ENCODE measurements at regions not wholly inside any gene's neighbourhood (a gene's known extent, or its start where the extent isn't known, plus 50 kb on each side); places are given as distances from the start of the nearest gene placed in this dataset.

- no peak overlapping the region for H3K27ac ChIP-seq (ENCODE audit: control insufficient read depth, insufficient read depth, low read length)
- FAIRE-seq, result no peak
- no peak for DNase-seq (ENCODE audit: low read depth, low spot score)
- no peak overlapping the region for H3K4me3 ChIP-seq (ENCODE audit: control insufficient read depth in 2 of 3, extremely low read depth in 1 of 3, insufficient read depth in 2 of 3, low read depth in 1 of 3, low read length in 3 of 3)
- no peaks in the 10 kb centered on the region for H4K20me1 ChIP-seq (ENCODE audit: control insufficient read depth, extremely low read depth, insufficient read depth, low read length)
- H3K9ac ChIP-seq (ENCODE audit: control insufficient read depth, extremely low read depth, insufficient read depth, low read length), result no peak overlapping the region
- no peak for TF ChIP-seq EZH2 (IDR thresholded peaks at IDR 0.05; ENCODE audit: low read length)
- TF ChIP-seq, protein P1, sequence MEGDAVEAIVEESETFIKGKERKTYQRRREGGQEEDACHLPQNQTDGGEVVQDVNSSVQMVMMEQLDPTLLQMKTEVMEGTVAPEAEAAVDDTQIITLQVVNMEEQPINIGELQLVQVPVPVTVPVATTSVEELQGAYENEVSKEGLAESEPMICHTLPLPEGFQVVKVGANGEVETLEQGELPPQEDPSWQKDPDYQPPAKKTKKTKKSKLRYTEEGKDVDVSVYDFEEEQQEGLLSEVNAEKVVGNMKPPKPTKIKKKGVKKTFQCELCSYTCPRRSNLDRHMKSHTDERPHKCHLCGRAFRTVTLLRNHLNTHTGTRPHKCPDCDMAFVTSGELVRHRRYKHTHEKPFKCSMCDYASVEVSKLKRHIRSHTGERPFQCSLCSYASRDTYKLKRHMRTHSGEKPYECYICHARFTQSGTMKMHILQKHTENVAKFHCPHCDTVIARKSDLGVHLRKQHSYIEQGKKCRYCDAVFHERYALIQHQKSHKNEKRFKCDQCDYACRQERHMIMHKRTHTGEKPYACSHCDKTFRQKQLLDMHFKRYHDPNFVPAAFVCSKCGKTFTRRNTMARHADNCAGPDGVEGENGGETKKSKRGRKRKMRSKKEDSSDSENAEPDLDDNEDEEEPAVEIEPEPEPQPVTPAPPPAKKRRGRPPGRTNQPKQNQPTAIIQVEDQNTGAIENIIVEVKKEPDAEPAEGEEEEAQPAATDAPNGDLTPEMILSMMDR (optimal IDR thresholded peaks at IDR 0.05 in 1 of 3, IDR thresholded peaks at IDR 0.05 in 1 of 3, conservative IDR thresholded peaks at IDR 0.05 in 1 of 3; ENCODE audit: extremely low read depth in 1 of 3, insufficient read depth in 2 of 3, low read length in 3 of 3), result no peak
- H3K4me1 ChIP-seq (ENCODE audit: control insufficient read depth, extremely low read depth, insufficient read depth, low read length), result no peaks in the 10 kb centered on the region
- no peaks in the 10 kb centered on the region for H3K36me3 ChIP-seq (ENCODE audit: control insufficient read depth in 2 of 2, extremely low read depth in 1 of 2, insufficient read depth in 2 of 2, low read length in 2 of 2)
- dilution Hi-C loops (cut with MboI; ENCODE audit: extremely low pct_ligation_motif_present, low sequenced_read_pairs), result no loop called here
- H3K9me1 ChIP-seq (ENCODE audit: control insufficient read depth, extremely low read depth, insufficient read depth, low read length), result no peaks in the 10 kb centered on the region
- H3K79me2 ChIP-seq (ENCODE audit: control insufficient read depth, insufficient read depth, low read length), result no peaks in the 10 kb centered on the region
- H3K9me3 ChIP-seq (ENCODE audit: control insufficient read depth, low read depth, low read length), result peaks cover 5% of the 10 kb centered on the region
- no peak overlapping the region for H3K4me2 ChIP-seq (ENCODE audit: control insufficient read depth, extremely low read depth, insufficient read depth, low read depth, low read length)
- H2AFZ ChIP-seq (ENCODE audit: control insufficient read depth, low read length), result no peak overlapping the region
- H3K27me3 ChIP-seq (ENCODE audit: control insufficient read depth, extremely low read depth, insufficient read depth, low read length), result no peaks in the 10 kb centered on the region
These were observed 774.0 kb upstream of the RBFOX1 start for GRCh38 chr16:6558661-6559060.

GRCh38 chr16:6558126-6558525 is 774.5 kb upstream of the RBFOX1 start:
- Histone ChIP-seq H3K79me2 (ENCODE audit: control insufficient read depth, insufficient read depth, low read length) (no peaks in the 10 kb centered on the region), H3K36me3 (ENCODE audit: control insufficient read depth in 2 of 2, extremely low read depth in 1 of 2, insufficient read depth in 2 of 2, low read length in 2 of 2) (no peaks in the 10 kb centered on the region), H3K9me3 (ENCODE audit: control insufficient read depth, low read depth, low read length) (peaks cover 5% of the 10 kb centered on the region), H3K27me3 (ENCODE audit: control insufficient read depth, extremely low read depth, insufficient read depth, low read length) (no peaks in the 10 kb centered on the region), H2AFZ (ENCODE audit: control insufficient read depth, low read length) (no peak overlapping the region), H3K4me2 (ENCODE audit: control insufficient read depth, extremely low read depth, insufficient read depth, low read depth, low read length) (no peak overlapping the region), H4K20me1 (ENCODE audit: control insufficient read depth, extremely low read depth, insufficient read depth, low read length) (no peaks in the 10 kb centered on the region), H3K4me1 (ENCODE audit: control insufficient read depth, extremely low read depth, insufficient read depth, low read length) (no peaks in the 10 kb centered on the region), H3K27ac (ENCODE audit: control insufficient read depth, insufficient read depth, low read length) (no peak overlapping the region), H3K4me3 (ENCODE audit: control insufficient read depth in 2 of 3, extremely low read depth in 1 of 3, insufficient read depth in 2 of 3, low read depth in 1 of 3, low read length in 3 of 3) (no peak overlapping the region), H3K9ac (ENCODE audit: control insufficient read depth, extremely low read depth, insufficient read depth, low read length) (no peak overlapping the region), H3K9me1 (ENCODE audit: control insufficient read depth, extremely low read depth, insufficient read depth, low read length) (no peaks in the 10 kb centered on the region)
- DNase-seq (ENCODE audit: low read depth, low spot score) (no peak), FAIRE-seq (no peak)
- TF ChIP-seq, protein P1 (optimal IDR thresholded peaks at IDR 0.05 in 1 of 3, IDR thresholded peaks at IDR 0.05 in 1 of 3, conservative IDR thresholded peaks at IDR 0.05 in 1 of 3; ENCODE audit: extremely low read depth in 1 of 3, insufficient read depth in 2 of 3, low read length in 3 of 3), result no peak
- TF ChIP-seq EZH2 (IDR thresholded peaks at IDR 0.05; ENCODE audit: low read length), result no peak
- dilution Hi-C loops (cut with MboI; ENCODE audit: extremely low pct_ligation_motif_present, low sequenced_read_pairs), result no loop called here

Data from keratinocyte (primary cell).